GM21447 (cell line): ENCODE measurements at regions not wholly inside any gene's neighbourhood (a gene's known extent, or its start where the extent isn't known, plus 50 kb on each side); places are given as distances from the start of the nearest gene placed in this dataset.

Experiments used
- ATAC-seq: cut with Tn5 transposase; IDR thresholded peaks from one replicate; pipeline ENCODE4 v1.9.1; 2021; ENCODE audit not compliant: unreplicated experiment

- peak; percentile 83 for ATAC-seq
These were observed 69.0 kb upstream of the VOPP1 start for GRCh38 chr7:55641273-55641691.

GRCh38 chr7:55639640-55640039, 67.3 kb upstream of the VOPP1 start:
- ATAC-seq, result no peak

GRCh38 chr7:55629051-55629677, 56.9 kb upstream of the VOPP1 start:
- no peak for ATAC-seq

GRCh38 chr7:55624813-55625212, 52.5 kb upstream of the VOPP1 start:
- no peak for ATAC-seq

GRCh38 chr7:55623617-55624016, 51.3 kb upstream of the VOPP1 start:
- no peak for ATAC-seq

- ATAC-seq, result no peak
These were observed 49.9 kb upstream of the VOPP1 start for GRCh38 chr7:55622241-55622640.
